ENCODE measurements at regions not wholly inside any gene's neighbourhood (a gene's known extent, or its start where the extent isn't known, plus 50 kb on each side); places are given as distances from the start of the nearest gene placed in this dataset.

- Mint-ChIP-seq H3K27ac (no peak overlapping the region), H3K36me3 (ENCODE audit: low read depth) (no peaks in the 10 kb centered on the region), H3K4me3 (no peak overlapping the region), H3K9me3 (no peaks in the 10 kb centered on the region), H3K27me3 (no peaks in the 10 kb centered on the region), H3K4me1 (ENCODE audit: low read depth) (no peaks in the 10 kb centered on the region)
- H3K4me1 ChIP-seq (ENCODE audit: insufficient read depth, low read length): no peaks in the 10 kb centered on the region
- intact Hi-C loops (cut with DNase I, micrococcal nuclease): no loop called here
- no peak for TF ChIP-seq CTCF (IDR thresholded peaks at IDR 0.05)
- no peak for DNase-seq
- no peaks in the 10 kb centered on the region for H3K36me3 ChIP-seq (ENCODE audit: insufficient read depth, low read length)
- ChIA-PET CTCF (no interaction called here), POLR2A (no interaction called here)
- no peaks in the 10 kb centered on the region for H3K27me3 ChIP-seq (ENCODE audit: control insufficient read depth in 1 of 2, insufficient read depth in 2 of 2, low read length in 2 of 2)
- no peak overlapping the region for H3K4me3 ChIP-seq (ENCODE audit: low read length)
- H3K27ac ChIP-seq (ENCODE audit: low read depth in 1 of 2, low read length in 2 of 2): no peak overlapping the region
- no peak for ATAC-seq (ENCODE audit: poor library complexity)
- H3K9me3 ChIP-seq (ENCODE audit: control insufficient read depth in 1 of 2, insufficient read depth in 1 of 2, low read length in 2 of 2): no peaks in the 10 kb centered on the region
Observed at GRCh38 chr2:107735201-107735600, 91.5 kb upstream of the RGPD4 start.

GRCh38 chr2:107737756-107738155, 88.9 kb upstream of the RGPD4 start:
- H3K27me3 ChIP-seq (ENCODE audit: control insufficient read depth in 1 of 2, insufficient read depth in 2 of 2, low read length in 2 of 2): no peaks in the 10 kb centered on the region
- H3K27ac Mint-ChIP-seq: no peak overlapping the region
- intact Hi-C loops (cut with DNase I, micrococcal nuclease): no loop called here
- no peaks in the 10 kb centered on the region for H3K36me3 ChIP-seq (ENCODE audit: insufficient read depth, low read length)
- H3K36me3 Mint-ChIP-seq (ENCODE audit: low read depth): no peaks in the 10 kb centered on the region
- ATAC-seq (ENCODE audit: poor library complexity): no peak
- H3K4me3 ChIP-seq (ENCODE audit: low read length): no peak overlapping the region
- H3K27me3 Mint-ChIP-seq: no peaks in the 10 kb centered on the region
- no peaks in the 10 kb centered on the region for H3K4me1 Mint-ChIP-seq (ENCODE audit: low read depth)
- ChIA-PET POLR2A (interaction anchor here (0.8 kb wide), 1 partner anchor 24 kb away, joined by 4 read pairs; no protein-coding TSS in a partner anchor), CTCF (no interaction called here)
- no peaks in the 10 kb centered on the region for H3K9me3 Mint-ChIP-seq
- no peaks in the 10 kb centered on the region for H3K9me3 ChIP-seq (ENCODE audit: control insufficient read depth in 1 of 2, insufficient read depth in 1 of 2, low read length in 2 of 2)
- H3K4me3 Mint-ChIP-seq: no peak overlapping the region
- no peak for TF ChIP-seq CTCF (IDR thresholded peaks at IDR 0.05)
- no peak overlapping the region for H3K27ac ChIP-seq (ENCODE audit: low read depth in 1 of 2, low read length in 2 of 2)
- DNase-seq: no peak
- no peaks in the 10 kb centered on the region for H3K4me1 ChIP-seq (ENCODE audit: insufficient read depth, low read length)

GRCh38 chr2:107738266-107738665, 88.4 kb upstream of the RGPD4 start:
- Histone ChIP-seq H3K36me3 (ENCODE audit: insufficient read depth, low read length) (no peaks in the 10 kb centered on the region), H3K27me3 (ENCODE audit: control insufficient read depth in 1 of 2, insufficient read depth in 2 of 2, low read length in 2 of 2) (no peaks in the 10 kb centered on the region), H3K27ac (ENCODE audit: low read depth in 1 of 2, low read length in 2 of 2) (no peak overlapping the region), H3K9me3 (ENCODE audit: control insufficient read depth in 1 of 2, insufficient read depth in 1 of 2, low read length in 2 of 2) (no peaks in the 10 kb centered on the region), H3K4me1 (ENCODE audit: insufficient read depth, low read length) (no peaks in the 10 kb centered on the region), H3K4me3 (ENCODE audit: low read length) (no peak overlapping the region)
- no peaks in the 10 kb centered on the region for H3K36me3 Mint-ChIP-seq (ENCODE audit: low read depth)
- H3K9me3 Mint-ChIP-seq: no peaks in the 10 kb centered on the region
- H3K4me3 Mint-ChIP-seq: no peak overlapping the region
- no peak overlapping the region for H3K27ac Mint-ChIP-seq
- ChIA-PET POLR2A (interaction anchor here (0.8 kb wide), 1 partner anchor 23 kb away, joined by 4 read pairs; no protein-coding TSS in a partner anchor), CTCF (no interaction called here)
- no peak for TF ChIP-seq CTCF (IDR thresholded peaks at IDR 0.05)
- no peaks in the 10 kb centered on the region for H3K27me3 Mint-ChIP-seq
- DNase-seq (no peak), ATAC-seq (ENCODE audit: poor library complexity) (no peak)
- intact Hi-C loops (cut with DNase I, micrococcal nuclease): no loop called here
- H3K4me1 Mint-ChIP-seq (ENCODE audit: low read depth): no peaks in the 10 kb centered on the region
